Thyroid gland (tissue), 4 donors: ENCODE measurements at regions not wholly inside any gene's neighbourhood (a gene's known extent, or its start where the extent isn't known, plus 50 kb on each side); places are given as distances from the start of the nearest gene placed in this dataset.

Experiments used
- DNase-seq, 2 donors: peaks; one replicate each; pipeline ENCODE4 v3.0.0-alpha.2; 2019
- H3K27ac ChIP-seq, 3 donors: fragments of 200-600 bp; sonication (generic); 1 replicate in 2 of 3; 2 replicates in 1 of 3; pipeline ENCODE4 v1.5.1; 2016 to 2019; ENCODE audit warnings: mild to moderate bottlenecking in 1 of 3, moderate library complexity in 1 of 3
- H3K27me3 ChIP-seq: fragments of 200-600 bp; sonication (generic); one replicate; pipeline ENCODE4 v1.5.1; 2019
- H3K36me3 ChIP-seq, 2 donors: fragments of 200-600 bp; sonication (generic); one replicate each; pipeline ENCODE4 v1.5.1; 2016 to 2019
- H3K4me1 ChIP-seq, 2 donors: fragments of 200-600 bp; sonication (generic); one replicate each; pipeline ENCODE4 v1.5.1; 2017 to 2019
- H3K4me3 ChIP-seq, 3 donors: fragments of 200-600 bp; sonication (generic); replicated peaks in 1 of 3; 1 replicate in 2 of 3; 2 replicates in 1 of 3; pipeline ENCODE4 v1.5.1; 2016; ENCODE audit warnings: mild to moderate bottlenecking in 1 of 3
- H3K9me3 ChIP-seq: fragments of 200-600 bp; sonication (generic); one replicate; pipeline ENCODE4 v1.5.1; 2017
- CTCF ChIP-seq, 6 experiments: fragments of 200-600 bp in 3 of 6; fragments of 450-650 bp in 3 of 6; sonication (generic) in 3 of 6; IDR thresholded peaks; one replicate each; pipeline ENCODE4 v1.5.1; 2016 to 2019; ENCODE audit warnings: antibody characterized with exemption in 6 of 6, mild to moderate bottlenecking in 2 of 6, inconsistent platforms in 1 of 6, moderate library complexity in 1 of 6
- POLR2A ChIP-seq, 2 donors: fragments of 450-650 bp; IDR thresholded peaks; one replicate each; pipeline ENCODE4 v1.6.1; 2017; ENCODE audit warnings: antibody characterized with exemption in 2 of 2, mild to moderate bottlenecking in 2 of 2, moderate library complexity in 1 of 2
- WGBS, 2 donors: methylation state at CpG; one replicate each; pipeline ENCODE4 v1.1.5; 2017; 5-methylcytosine and 5-hydroxymethylcytosine counted together
- intact Hi-C: fragments of 100-400 bp; cut with DNase I; formaldehyde crosslinking; loops from one replicate; pipeline ENCODE4 v1.15.1; 2023

- intact Hi-C loops = no loop called here
- Histone ChIP-seq H3K9me3 (no peaks in the 10 kb centered on the region), H3K36me3 (no peaks in the 10 kb centered on the region), H3K27me3 (no peaks in the 10 kb centered on the region), H3K27ac (no peak overlapping the region), H3K4me1 (no peaks in the 10 kb centered on the region), H3K4me3 (no peak overlapping the region)
- no peak for DNase-seq
- no peak for TF ChIP-seq CTCF (IDR thresholded peaks at IDR 0.05)
- no peak for TF ChIP-seq POLR2A (IDR thresholded peaks at IDR 0.05)
- WGBS, 2 donors = 67 to 78% methylated on average over 5 of the region's 5 CpGs
These were observed 107.9 kb upstream of the PARD3B start for GRCh38 chr2:204437408-204437807.

GRCh38 chr2:204437815-204438756 is 107.2 kb upstream of the PARD3B start:
- no peaks in the 10 kb centered on the region for H3K9me3 ChIP-seq
- no peak for DNase-seq
- intact Hi-C loops = no loop called here
- no peaks in the 10 kb centered on the region for H3K27me3 ChIP-seq
- no peak overlapping the region for H3K4me3 ChIP-seq
- WGBS, 2 donors = 88% methylated on average over 18 of the region's 18 CpGs
- H3K4me1 ChIP-seq = no peaks in the 10 kb centered on the region
- H3K36me3 ChIP-seq = no peaks in the 10 kb centered on the region
- no peak overlapping the region for H3K27ac ChIP-seq
- TF ChIP-seq CTCF (IDR thresholded peaks at IDR 0.05) = no peak
- no peak for TF ChIP-seq POLR2A (IDR thresholded peaks at IDR 0.05)

- intact Hi-C loops = no loop called here
These were observed 104.0 kb upstream of the PARD3B start for GRCh38 chr2:204441316-204441715.

GRCh38 chr2:204445149-204445548 is 100.1 kb upstream of the PARD3B start:
- DNase-seq = no peak
- Histone ChIP-seq H3K36me3 (no peaks in the 10 kb centered on the region), H3K27me3 (no peaks in the 10 kb centered on the region), H3K27ac (no peak overlapping the region), H3K9me3 (no peaks in the 10 kb centered on the region), H3K4me1 (no peaks in the 10 kb centered on the region), H3K4me3 (no peak overlapping the region)
- WGBS, 2 donors = 91 to 94% methylated on average over 3 of the region's 3 CpGs
- intact Hi-C loops = no loop called here
- TF ChIP-seq POLR2A (IDR thresholded peaks at IDR 0.05) = no peak
- TF ChIP-seq CTCF (IDR thresholded peaks at IDR 0.05) = no peak

More at GRCh38 chr2:204441316-204441715, 104.0 kb upstream of the PARD3B start:
- no peak overlapping the region for H3K27ac ChIP-seq
- H3K36me3 ChIP-seq = no peaks in the 10 kb centered on the region
- no peak overlapping the region for H3K4me3 ChIP-seq
- DNase-seq = no peak
- H3K27me3 ChIP-seq = no peaks in the 10 kb centered on the region
- no peak for TF ChIP-seq POLR2A (IDR thresholded peaks at IDR 0.05)
- TF ChIP-seq CTCF (IDR thresholded peaks at IDR 0.05) = no peak
- no peaks in the 10 kb centered on the region for H3K4me1 ChIP-seq
- H3K9me3 ChIP-seq = no peaks in the 10 kb centered on the region

- TF ChIP-seq CTCF (IDR thresholded peaks at IDR 0.05) = no peak
- TF ChIP-seq POLR2A (IDR thresholded peaks at IDR 0.05) = no peak
- 95 to 96% methylated on average over 2 of the region's 2 CpGs for WGBS, 2 donors
- Histone ChIP-seq H3K27me3 (no peaks in the 10 kb centered on the region), H3K36me3 (no peaks in the 10 kb centered on the region), H3K4me3 (no peak overlapping the region), H3K9me3 (no peaks in the 10 kb centered on the region), H3K27ac (no peak overlapping the region), H3K4me1 (peaks cover 3 to 7% of the 10 kb centered on the region in 2 donors)
- DNase-seq = no peak
- intact Hi-C loops = no loop called here
These were observed 97.6 kb upstream of the PARD3B start for GRCh38 chr2:204447722-204448121.
